Cerebellar nuclear complex (tissue), 1 donor: ENCODE measurements at regions not wholly inside any gene's neighbourhood (a gene's known extent, or its start where the extent isn't known, plus 50 kb on each side); places are given as distances from the start of the nearest gene placed in this dataset.
"Not testable (repeated sequence)": the region's sequence is repeated elsewhere in the genome, so short reads cannot be mapped to it uniquely, and the experiment has no call there.

Source experiments
- DNase-seq, 2 experiments: peaks; one replicate each; lab custom pipeline; 2025; lab: John Stamatoyannopoulos, UW

DNA sequence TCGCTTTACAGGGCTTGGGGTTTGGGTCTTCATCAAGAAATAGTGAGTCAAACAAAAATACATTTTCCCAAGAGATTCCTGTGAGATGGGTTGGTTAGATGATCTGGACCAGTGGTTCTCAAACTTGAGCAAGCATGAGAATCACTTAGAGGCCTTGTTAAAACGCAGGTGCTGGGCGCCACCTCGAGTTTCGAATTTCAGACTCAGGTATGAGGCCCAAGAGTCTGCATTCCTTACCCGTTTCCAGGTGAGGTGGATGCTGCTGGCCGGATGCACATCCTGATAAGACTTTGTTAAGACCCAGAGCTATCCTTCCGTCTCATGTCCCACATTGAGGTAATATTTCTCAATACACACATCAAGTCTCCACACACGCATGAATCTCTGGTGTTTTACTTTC, 707.8 kb upstream of the SALL3 start:
- DNase-seq, result no peak

DNA sequence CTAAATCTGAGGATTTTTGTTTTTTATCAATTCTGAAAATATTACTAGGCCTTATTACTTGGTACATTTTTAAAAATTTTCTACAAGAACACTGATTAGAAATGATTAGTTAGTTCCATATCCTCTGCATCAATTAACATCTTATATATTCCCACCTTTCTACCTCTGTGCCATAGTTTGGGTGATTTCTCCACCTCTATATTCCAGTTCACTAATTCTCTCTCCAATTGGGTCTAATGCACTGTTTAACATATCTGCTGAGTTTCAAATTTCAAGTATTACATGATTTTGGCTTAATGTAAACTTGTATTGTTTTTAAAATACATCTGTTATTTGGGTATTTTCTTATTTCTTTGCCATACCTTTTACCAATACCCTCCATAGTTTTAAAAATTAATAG, 705.7 kb upstream of the SALL3 start:
- DNase-seq, result no peak

DNA sequence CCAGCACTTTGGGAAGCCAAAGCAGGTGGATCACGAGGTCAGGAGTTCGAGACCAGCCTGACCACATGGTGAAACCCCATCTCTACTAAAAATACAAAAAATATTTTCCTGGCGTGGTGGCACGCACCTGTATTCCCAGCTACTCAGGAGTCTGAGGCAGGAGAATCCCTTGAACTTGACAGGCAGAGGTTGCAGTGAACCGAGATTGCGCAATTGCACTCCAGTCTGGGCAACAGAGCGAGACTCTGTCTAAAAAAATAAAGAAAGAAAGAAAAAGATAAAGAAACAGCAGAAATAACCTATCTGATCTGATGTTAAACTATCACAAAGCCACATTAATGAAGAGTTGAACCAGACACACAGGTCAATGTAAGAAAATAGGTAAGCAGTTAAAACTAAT, 696.2 kb upstream of the SALL3 start:
- not testable (repeated sequence) for DNase-seq

DNA sequence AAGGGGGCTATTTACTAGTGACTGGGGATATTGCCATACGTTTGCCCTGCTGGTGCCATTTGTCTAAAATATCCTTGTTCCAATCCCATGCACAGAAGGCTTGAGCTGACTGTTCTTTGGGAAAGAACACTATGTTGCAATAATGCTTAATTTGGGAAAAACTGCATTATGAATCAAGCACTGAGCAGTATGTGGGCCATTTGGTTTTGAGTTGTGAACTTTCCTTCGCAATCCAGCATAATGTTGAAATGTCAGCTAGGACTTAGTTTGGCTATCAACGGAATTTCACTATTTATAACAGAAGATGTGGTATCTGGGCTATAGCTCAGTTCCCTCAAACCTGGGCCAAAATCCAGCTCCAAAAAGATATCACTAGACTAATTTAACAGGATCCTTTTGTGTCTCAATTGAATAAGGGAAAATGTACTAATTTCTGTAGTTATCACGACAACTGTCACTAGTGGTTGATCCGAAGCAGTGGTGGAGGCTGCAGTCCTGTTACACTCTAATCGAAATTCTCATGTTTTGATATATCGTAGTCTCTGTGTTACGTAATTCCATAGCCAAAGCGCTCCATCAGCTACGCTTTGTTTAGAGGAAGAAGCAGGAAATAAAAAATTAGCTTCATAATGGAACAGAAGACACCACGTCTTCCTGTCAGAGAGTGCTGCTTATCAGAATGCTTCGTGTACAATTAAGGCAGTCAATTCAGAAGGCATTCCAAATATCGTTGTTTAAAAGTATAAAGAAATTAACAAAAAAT, 686.8 kb upstream of the SALL3 start:
- no peak for DNase-seq

DNA sequence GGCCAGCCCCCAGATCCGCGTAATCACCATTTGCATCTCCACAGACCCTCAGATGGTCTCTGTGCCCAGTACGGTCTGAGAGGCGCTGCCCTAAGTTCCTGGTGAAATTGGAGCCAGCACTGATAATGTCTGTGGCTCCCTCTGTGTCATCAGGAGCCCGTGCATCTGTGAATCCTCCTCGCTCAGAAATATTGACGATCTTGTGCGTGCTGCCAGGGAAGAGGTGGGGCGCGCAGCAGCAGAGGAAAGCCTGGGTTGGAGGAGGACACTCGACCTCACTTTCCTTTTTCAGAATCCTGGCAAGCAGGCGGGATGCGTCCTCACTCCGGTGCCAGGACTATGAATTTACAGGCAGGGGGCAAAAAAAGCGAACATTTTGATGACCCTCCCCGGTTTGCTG, 686.1 kb upstream of the SALL3 start:
- no peak for DNase-seq

DNA sequence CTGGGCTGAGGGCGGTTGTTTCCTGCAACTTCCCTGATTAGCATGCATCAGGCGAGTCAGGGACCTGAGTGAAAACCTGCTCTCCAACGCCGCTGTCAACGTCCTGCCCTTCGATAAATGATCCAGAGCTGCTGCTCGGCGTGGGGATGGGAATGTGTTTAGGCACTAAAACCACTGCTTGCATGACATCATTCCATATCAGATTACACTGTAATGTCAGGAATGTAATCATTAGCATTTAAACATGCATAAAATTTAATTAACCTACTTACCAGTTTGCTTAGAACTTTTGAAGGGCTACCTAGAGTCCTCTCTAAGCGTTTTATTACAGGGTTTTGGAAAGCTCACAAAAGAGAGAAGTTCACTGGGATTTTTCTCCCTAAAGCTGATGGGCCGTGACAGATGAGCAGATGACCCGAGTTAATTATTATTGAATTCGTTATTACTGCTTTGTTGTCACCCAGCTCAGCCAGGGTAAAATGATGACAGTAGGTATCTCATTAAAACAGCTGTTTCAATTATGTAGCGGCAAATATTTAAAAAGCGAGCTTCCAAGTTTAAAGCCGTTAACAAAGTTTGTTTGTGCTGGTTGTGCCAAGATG, 685.6 kb upstream of the SALL3 start:
- no peak for DNase-seq

DNA sequence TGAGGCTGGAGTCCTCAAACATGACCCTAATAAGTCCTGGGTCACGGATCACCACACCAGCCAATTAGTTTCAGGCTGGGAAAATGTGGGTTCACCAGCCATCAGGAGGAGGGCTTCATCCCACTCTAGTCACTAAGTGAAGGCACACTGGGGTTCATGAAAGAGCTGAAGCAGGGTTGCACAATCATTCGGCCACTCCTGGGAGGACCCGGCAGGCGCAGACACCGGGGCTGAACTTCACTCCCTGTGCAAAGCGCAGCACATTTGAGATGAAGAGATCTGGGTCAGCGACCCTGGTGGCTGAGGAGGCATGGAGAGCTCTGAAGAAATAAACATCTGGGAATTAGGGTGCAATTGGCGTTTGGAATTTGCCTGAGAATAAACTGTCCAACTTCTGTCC, 684.4 kb upstream of the SALL3 start:
- no peak for DNase-seq

DNA sequence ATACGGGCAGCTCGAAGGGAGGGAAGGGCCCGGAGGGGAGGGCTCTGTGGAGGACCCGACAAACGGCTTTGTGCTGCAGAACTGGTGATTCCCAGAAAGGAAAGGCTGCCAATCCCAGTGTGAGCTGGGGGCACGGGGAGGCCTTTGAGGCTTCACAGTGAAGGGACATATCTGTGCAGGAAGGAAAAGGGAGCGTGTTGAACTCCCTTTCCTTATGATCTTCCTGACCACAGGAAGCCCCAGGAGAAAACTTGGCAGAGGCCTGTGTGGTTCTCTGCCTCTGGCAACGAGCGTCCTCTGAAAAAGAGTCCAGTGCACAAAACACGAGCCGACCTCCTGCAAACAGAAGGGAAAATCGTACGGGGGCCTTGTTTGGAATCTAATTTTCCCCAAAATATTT, 683.5 kb upstream of the SALL3 start:
- DNase-seq, result no peak

DNA sequence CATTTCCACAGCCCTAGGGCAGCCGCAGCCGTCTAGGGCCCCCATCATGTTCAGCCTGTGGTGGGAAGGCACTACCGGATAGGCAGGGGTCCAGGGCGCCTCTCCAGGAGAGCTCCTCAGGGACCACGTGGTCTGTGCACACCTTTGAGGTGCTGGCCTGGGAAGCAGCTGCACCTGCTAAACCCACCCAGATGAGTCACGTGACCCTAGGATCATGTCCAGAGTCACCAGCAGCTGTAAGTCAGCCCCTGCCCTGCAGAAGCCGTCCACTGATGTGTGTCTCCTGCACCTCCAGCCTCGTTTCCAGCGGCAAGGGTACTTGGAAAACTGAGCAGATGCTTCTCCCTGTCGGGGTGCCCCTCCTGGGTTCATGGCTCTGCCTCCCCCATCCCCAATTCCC, 682.6 kb upstream of the SALL3 start:
- DNase-seq, result no peak

DNA sequence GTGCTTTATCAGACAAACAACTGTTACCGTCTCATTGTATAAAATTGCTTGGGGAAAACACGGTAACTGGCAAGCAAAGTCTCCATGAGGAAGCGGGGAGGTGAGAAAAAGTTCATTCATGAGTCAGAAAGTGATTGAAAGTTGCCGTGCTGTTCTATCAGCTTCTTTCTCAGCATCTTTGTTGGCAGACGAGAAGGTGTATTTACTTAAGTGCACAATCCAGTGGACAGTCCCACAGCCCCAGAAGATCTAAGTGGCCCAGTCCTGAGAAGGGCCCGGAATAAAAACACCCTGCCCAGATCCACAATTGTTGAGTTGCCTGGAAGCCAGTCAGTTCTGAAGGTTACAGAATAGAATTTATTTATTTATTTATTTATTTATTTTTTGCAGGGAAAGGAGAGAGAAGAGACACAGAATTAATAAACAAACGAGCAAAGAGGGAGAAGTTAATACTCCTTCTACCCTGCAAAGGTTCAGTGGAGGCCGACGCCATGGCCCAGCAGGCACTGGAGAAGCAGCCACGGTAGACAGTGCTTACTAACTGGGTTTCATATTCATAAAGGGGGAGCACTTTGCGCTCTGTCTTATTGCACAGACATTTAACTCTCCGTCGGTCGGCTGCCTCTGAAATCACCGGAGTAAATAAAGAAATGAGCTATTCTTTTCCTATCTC, 676.0 kb upstream of the SALL3 start:
- DNase-seq, result no peak

DNA sequence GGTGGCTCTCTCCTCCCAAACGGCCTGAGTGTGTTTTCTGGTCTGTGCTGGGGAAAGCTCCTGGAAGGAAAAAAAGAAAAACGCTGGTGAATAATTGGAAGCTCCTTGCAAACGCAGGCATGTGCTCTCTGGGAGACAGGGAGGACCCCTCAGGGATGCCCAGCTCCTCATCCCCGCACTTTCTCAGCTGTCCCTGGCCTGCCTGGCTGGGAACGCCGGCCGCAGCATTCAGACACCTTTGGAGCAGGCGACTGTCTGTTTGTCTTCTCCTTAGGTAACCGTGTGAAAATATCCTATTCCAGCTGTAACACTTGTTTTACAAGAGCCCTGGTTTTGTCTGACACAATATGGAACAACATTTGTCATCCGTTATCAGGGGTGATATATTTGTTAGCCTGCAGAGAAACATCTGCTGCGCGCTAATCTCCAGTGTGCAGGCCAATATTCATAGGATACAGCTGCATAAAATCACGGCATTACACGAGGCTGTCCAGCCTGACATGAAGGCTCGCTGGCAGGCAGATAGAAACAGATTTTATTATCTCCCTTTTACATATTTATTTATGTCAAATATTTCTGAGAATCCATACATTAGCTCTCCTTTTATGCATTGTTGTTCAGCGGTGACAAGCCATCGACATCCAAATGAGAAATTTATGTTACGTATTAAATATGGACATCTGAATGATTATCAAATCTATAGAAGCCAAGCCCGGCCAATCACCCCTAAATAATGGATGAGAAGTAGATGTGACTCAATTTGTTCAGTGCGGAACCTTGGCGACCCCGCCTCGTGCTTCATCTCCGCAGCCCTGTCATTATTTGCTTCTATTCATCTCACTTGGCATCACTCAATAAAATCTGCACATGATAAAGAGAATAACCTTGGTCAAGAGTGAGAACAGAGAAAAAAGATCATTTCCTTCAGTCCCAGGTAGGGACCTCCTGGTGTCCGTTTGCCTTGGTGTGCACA, 675.1 kb upstream of the SALL3 start:
- no peak for DNase-seq

DNA sequence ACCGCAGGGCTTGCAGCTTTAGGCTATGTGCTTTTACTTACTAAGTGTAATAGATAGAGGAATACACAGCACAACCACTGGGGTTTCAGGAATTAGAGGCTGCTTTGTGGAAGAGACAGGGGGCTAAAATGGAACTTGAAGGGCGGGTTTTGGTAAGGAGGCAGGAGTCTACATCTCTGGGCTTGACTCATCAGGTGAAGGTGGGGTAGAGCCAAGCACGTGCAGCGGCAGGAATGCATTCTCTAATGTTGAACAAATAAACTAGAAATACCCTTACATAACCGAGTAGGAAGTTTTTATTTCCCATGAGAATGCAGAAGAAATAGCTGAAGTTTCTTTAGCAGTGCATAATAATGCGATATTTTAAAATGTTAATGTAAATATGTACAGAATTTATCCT, 673.8 kb upstream of the SALL3 start:
- DNase-seq, result no peak

DNA sequence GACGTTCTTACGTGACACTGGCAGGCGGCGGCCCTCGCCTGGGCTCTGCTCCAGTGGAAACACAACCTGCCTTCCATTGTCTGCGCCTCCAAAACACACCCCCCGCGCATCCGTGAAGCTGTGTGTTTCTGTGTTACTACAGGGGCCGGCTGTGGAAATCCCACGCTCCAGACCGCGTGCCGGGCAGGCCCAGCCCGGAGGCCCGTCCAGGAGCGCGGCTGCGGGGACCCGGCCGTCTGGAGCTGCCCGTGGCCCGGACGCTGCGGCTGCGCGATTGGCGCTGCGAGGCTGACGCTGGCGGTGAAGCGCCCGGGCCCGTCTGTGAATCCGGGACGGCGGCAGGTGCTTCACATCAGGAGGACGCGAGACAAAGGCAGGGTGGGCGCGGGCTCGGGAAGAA, 670.3 kb upstream of the SALL3 start:
- DNase-seq, result no peak

DNA sequence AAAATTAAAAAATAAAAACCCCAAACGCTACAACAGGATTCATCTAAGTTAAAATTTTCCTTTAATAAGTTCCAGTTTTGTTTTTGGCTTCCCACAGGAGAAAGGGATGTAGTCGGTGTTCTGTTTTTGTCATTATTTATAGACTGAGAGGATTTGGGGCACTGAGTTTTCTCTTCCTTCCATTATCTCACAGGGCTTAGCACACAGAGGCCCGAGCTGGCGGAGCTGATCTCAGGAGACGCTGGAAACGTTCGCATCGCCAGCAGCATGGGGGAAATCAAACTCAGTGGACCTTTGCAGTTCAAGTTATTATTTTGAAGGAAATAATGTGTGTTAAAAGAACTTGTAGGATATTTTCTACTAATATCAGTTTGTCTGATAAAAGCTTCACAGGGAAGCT, 669.7 kb upstream of the SALL3 start:
- DNase-seq, result no peak

DNA sequence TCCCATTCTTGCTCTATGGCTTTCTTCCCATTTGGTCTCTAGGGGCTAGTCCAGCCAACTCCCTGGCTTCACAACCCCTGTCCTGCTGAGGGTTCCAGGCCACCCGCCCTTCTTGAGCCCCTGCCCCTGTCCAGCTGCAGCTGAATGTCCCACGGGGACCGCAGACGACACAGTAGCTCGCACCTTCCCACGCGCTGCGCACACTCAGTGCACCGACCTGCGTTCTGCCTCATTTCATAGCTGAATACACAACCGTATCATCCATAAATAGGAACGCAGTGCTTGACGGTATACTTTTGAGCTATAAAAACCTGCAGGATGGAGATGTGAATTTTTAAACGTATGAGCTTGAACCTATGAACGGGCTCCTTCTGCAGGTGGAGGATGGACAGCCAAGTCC, 660.4 kb upstream of the SALL3 start:
- DNase-seq, result no peak

DNA sequence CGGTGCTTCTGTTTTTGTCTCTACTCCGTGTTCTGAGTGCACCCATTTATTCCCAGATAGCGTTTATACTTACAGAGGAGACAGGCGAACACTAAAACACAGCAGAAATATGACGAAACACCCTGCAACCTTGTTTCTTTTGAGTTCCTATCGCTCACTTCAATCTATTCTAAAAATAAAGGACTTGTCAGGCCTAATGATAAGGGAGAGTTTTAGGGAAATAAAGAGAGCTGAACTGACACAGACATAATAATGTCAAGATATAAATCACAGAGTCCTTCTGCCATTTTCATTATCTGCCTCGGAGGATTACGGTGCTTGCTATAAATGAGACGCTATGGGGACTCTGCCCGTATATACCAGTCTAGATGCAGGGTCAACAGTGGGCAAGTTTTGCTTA, 659.7 kb upstream of the SALL3 start:
- no peak for DNase-seq

DNA sequence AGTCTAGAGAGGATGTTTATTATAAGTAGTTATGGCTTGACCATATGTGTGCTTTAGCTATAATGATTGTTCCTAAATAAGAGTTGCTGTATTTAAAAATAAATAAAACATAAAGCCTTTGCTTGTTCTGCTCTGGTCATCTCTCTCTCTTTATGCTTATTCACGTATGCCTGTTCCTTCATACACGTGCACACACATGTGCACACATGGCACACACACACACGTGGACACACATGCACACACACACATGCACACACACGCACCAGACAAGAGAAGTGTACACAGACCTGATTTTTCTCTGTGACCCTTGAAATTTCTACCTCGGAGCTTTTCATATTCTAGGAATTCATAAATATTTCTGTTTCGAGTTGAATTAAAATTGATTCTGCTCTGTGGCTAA, 658.2 kb upstream of the SALL3 start:
- DNase-seq, result no peak

DNA sequence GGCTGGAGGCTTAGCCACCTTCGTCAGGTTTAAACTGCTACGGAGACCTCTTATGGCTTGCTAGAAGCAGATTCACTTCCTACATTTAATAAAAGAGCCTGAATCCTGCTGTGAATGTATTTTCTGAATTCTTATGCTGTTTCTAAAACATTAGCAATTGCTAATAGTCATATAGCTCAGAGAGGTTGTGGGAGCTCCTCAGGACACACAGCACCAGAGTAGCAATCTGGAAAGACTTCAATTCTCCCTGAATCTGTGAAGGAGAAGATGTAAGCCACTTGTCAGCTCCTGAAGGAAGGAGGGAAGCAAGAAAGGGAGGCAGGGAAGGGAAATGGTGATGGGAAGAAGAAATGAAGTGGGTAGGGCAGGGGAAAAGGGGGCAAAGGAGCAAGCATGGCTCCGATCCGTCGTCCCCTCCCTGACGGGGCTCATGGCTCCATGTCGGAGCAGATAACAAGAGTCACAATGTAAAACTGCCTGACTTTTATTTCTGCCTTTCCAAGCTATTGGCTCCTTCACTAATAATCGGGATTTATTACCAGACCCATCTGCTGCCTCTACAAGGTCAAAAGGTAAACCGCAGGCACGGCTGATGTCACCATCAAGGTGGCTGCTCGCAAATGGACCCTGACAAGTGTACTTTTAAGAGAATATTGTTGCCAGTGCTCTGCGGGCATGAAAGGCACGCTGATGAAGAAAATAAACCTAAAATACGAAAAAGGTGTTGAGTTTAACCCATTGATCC, 656.0 kb upstream of the SALL3 start:
- DNase-seq, result no peak

DNA sequence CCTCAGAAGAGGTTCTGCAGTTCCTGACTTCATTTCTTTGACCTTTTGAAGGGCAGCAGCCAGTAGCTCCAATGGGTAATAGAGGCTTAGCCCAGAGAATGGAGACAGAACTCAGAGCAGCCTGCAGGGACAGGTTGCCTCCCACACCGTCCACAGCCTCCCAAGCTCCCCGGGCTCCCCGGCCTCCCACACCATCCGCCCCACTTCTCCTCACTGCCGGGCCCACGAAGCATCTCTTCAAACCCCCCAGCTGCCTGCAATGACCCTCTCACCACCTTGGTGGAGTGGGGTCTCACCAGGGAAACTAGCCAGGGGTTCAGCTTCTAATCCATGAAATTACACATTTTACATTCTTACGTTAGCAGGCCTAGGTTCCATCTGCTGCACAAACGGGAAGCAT, 652.0 kb upstream of the SALL3 start:
- DNase-seq, result no peak

DNA sequence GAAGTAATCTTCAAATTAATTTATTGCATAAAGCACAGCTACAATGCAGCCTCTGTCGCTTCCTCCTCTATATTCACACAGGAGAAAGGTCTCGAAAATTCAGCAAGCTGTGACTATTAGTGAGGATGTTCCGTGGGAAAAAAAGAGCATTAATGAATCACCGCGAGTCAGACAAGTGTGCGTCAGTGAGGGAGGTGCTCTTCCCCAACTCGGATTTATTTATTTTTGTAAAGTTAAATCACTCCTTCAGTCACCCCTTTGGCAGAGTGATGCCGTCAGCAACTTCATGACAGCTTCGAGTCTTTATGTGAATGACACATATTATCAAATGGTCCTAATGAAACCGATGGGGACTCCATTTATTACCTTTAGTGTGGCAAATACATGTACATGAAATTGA, 648.9 kb upstream of the SALL3 start:
- no peak for DNase-seq

DNA sequence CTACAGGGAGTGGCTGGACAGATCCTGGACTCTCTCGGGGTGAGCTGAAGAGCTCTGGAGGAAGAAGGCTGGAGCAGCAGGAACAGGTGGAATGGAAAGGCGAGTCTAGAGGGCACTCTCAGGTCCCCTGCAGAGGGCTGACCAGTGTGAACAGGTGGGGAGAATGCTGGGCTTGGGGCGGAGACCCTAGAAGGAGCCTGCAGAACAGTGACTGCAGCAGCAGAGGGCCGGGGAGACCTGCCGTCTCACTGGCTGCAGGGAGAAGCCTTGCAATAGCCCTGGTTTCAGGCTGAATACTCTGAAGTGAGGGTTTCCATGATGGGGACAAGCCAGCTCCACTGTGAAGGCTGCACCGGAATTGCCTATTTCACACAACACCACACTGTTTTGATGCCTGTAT, 626.7 kb upstream of the SALL3 start:
- DNase-seq, result no peak

DNA sequence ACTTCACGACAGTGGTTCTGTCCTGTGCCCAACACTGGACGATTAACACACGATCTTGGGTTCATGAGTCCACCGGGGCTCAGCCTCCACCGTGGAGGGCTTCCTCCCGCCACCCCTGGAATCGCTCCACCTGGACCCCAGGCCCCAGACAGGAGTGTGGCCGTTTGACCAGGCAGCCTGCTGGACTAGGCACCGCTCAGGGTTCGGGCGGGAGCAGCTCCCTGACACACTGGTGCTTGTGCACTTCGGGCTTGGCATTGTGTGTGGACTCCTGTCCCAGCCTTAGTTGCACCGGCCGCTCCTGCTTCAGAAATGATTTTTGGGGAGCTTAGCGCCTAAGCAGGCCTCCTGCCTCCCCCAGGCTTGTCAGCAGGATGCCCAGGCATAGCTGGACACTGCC, 617.4 kb upstream of the SALL3 start:
- no peak for DNase-seq
